Cardiac fibroblast (primary cell): ENCODE measurements at regions not wholly inside any gene's neighbourhood (a gene's known extent, or its start where the extent isn't known, plus 50 kb on each side); places are given as distances from the start of the nearest gene placed in this dataset.
"Not testable (repeated sequence)": the region's sequence is repeated elsewhere in the genome, so short reads cannot be mapped to it uniquely, and the experiment has no call there.

Experiments
- DNase-seq, 2 donors: peaks; one replicate each; pipeline versions ENCODE4 v3.0.0 to v3.0.0-alpha.2; 2010; ENCODE audit warnings: low read depth in 2 of 2
- H3K4me3 ChIP-seq, 2 donors: replicated peaks in 1 of 2; 1 replicate in 1 of 2; 2 replicates in 1 of 2; pipeline ENCODE4 v1.5.1; 2011; ENCODE audit warnings: low read depth in 2 of 2, low read length in 2 of 2, mild to moderate bottlenecking in 2 of 2, moderate library complexity in 1 of 2
- CTCF ChIP-seq: IDR thresholded peaks from one replicate; pipeline ENCODE4 v1.5.1; 2011; ENCODE audit warnings: low read depth, mild to moderate bottlenecking, low read length, inconsistent platforms

GRCh38 chr9:104313396-104314110 is 190.5 kb upstream of the OR13F1 start:
- TF ChIP-seq CTCF: no peak
- no peak overlapping the region for H3K4me3 ChIP-seq
- no peak for DNase-seq

GRCh38 chr9:104316201-104317009 is 187.7 kb upstream of the OR13F1 start:
- not testable (repeated sequence) for DNase-seq

GRCh38 chr9:104319198-104319597 is 184.9 kb upstream of the OR13F1 start:
- no peak for TF ChIP-seq CTCF
- no peak overlapping the region for H3K4me3 ChIP-seq
- DNase-seq: no peak

More at GRCh38 chr9:104316201-104317009, 187.7 kb upstream of the OR13F1 start:
- H3K4me3 ChIP-seq: not testable (repeated sequence)

GRCh38 chr9:104319685-104320084 is 184.4 kb upstream of the OR13F1 start:
- TF ChIP-seq CTCF: no peak
- H3K4me3 ChIP-seq: no peak overlapping the region

GRCh38 chr9:104322596-104322995 is 181.5 kb upstream of the OR13F1 start:
- no peak overlapping the region for H3K4me3 ChIP-seq
- DNase-seq: no peak
- no peak for TF ChIP-seq CTCF

More at GRCh38 chr9:104319685-104320084, 184.4 kb upstream of the OR13F1 start:
- DNase-seq: no peak

GRCh38 chr9:104323967-104324694 is 179.9 kb upstream of the OR13F1 start:
- H3K4me3 ChIP-seq, DNase-seq: not testable (repeated sequence)

- DNase-seq: no peak
- H3K4me3 ChIP-seq: no peak overlapping the region
- no peak for TF ChIP-seq CTCF
These were observed 177.2 kb upstream of the OR13F1 start for GRCh38 chr9:104326912-104327311.
